NCI-H510A treated with DMSO at 0.1 percent for 48 hours (cell line): ENCODE measurements at regions not wholly inside any gene's neighbourhood (a gene's known extent, or its start where the extent isn't known, plus 50 kb on each side); places are given as distances from the start of the nearest gene placed in this dataset.

Experiments
- DNase-seq: peaks from one replicate; lab custom pipeline; 2025; lab: John Stamatoyannopoulos, UW

DNA sequence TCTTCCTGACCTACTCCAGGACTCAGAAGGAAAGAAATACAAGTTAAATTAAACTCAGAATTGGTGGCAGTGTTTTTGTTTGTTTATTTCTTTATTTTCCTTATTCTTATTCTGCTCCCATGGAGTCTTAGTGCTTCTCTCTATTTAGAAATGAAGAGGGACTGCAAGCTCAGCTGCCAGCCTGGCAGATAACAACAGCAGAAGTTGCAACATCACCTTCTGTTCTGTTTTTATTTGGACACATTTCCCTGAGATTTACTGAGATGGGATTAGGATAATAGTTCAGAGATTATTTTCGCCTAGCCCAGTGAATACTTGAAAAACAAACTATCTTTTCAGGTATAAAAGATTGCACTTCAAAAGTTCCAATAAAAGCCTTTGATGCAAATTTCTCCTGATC lies 70.4 kb upstream of the DTNA start:
- no peak for DNase-seq

DNA sequence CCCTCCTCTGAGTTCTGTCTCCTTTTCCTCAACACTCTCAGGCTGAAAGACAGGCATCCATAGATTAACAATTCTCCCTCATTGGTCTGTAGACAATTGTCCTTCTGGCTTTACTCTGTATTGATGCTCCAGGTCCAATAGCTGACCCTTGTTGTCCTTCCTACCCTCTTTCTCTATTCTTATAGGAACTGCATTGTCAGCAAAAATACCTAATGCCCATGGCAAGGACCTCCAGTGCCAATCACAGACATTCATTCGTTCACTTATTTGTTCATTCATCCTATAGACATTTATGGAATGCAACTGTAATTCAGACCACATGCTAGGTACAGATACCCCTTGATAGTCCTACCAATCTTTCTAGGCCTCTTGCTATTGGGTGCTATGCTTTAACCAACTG lies 69.8 kb upstream of the DTNA start:
- no peak for DNase-seq

- no peak for DNase-seq
Measured at GRCh38 chr18:34643989-34644388, 66.1 kb upstream of the DTNA start.

GRCh38 chr18:34647251-34647650 lies 62.8 kb upstream of the DTNA start:
- DNase-seq, result no peak

GRCh38 chr18:34648269-34648985 lies 61.7 kb upstream of the DTNA start:
- no peak for DNase-seq

GRCh38 chr18:34649080-34649479 lies 61.0 kb upstream of the DTNA start:
- DNase-seq, result no peak

GRCh38 chr18:34650121-34650545 lies 60.0 kb upstream of the DTNA start:
- DNase-seq, result no peak

GRCh38 chr18:34651586-34652369 lies 58.3 kb upstream of the DTNA start:
- no peak for DNase-seq

GRCh38 chr18:34655131-34655530 lies 55.0 kb upstream of the DTNA start:
- DNase-seq, result no peak

- no peak for DNase-seq
Measured at GRCh38 chr18:34657860-34658500, 52.1 kb upstream of the DTNA start.

- DNase-seq, result peak; percentile 94
Measured at GRCh38 chr18:34659579-34660517, 50.2 kb upstream of the DTNA start.
